H9 (cell line): ENCODE measurements at regions not wholly inside any gene's neighbourhood (a gene's known extent, or its start where the extent isn't known, plus 50 kb on each side); places are given as distances from the start of the nearest gene placed in this dataset.

ENCODE experiments used
- DNase-seq: peaks from one replicate; pipeline ENCODE4 v3.0.0-alpha.2; 2017
- H2AFZ ChIP-seq: one replicate; pipeline ENCODE4 v1.6.1; 2013; ENCODE audit warnings: mild to moderate bottlenecking, low read length, control low read depth, moderate library complexity
- H2AK5ac ChIP-seq: 2 replicates; pipeline ENCODE4 v1.6.1; 2013; ENCODE audit warnings: low read length, control low read depth, mixed read lengths; ENCODE audit not compliant: insufficient read length
- H2BK120ac ChIP-seq: one replicate; pipeline ENCODE4 v1.6.1; 2013; ENCODE audit warnings: low read depth, mild to moderate bottlenecking, low read length, control low read depth, inconsistent platforms; ENCODE audit not compliant: poor library complexity, severe bottlenecking
- H2BK12ac ChIP-seq: 2 replicates; pipeline ENCODE4 v1.6.1; 2013; ENCODE audit warnings: low read length, control low read depth, mixed read lengths, low read depth; ENCODE audit not compliant: insufficient read length
- H2BK15ac ChIP-seq: 2 replicates; pipeline ENCODE4 v1.6.1; 2013; ENCODE audit warnings: low read depth, low read length, control low read depth
- H2BK20ac ChIP-seq: one replicate; pipeline ENCODE4 v1.6.1; 2013; ENCODE audit warnings: low read depth, mild to moderate bottlenecking, low read length, control low read depth, inconsistent platforms; ENCODE audit not compliant: poor library complexity, severe bottlenecking
- H2BK5ac ChIP-seq: 2 replicates; pipeline ENCODE4 v1.6.1; 2013; ENCODE audit warnings: low read length, control low read depth, mixed read lengths; ENCODE audit not compliant: insufficient read length
- H3K14ac ChIP-seq: 2 replicates; pipeline ENCODE4 v1.6.1; 2013; ENCODE audit warnings: low read length, control low read depth; ENCODE audit not compliant: insufficient read depth
- H3K18ac ChIP-seq: 2 replicates; pipeline ENCODE4 v1.6.1; 2013; ENCODE audit warnings: low read depth, mild to moderate bottlenecking, mixed read lengths, low read length, control low read depth; ENCODE audit not compliant: insufficient read length
- H3K23ac ChIP-seq: 2 replicates; pipeline ENCODE4 v1.6.1; 2013; ENCODE audit warnings: low read length, control low read depth, mixed read lengths, low read depth; ENCODE audit not compliant: insufficient read length
- H3K23me2 ChIP-seq: 2 replicates; pipeline ENCODE4 v1.6.1; 2013; ENCODE audit warnings: low read depth, mild to moderate bottlenecking, mixed read lengths, low read length, control low read depth; ENCODE audit not compliant: insufficient read length, poor library complexity, severe bottlenecking
- H3K27ac ChIP-seq: 2 replicates; pipeline ENCODE4 v1.5.1; 2013; ENCODE audit warnings: low read length, control low read depth, mixed read lengths, low read depth; ENCODE audit not compliant: insufficient read length
- H3K27me3 ChIP-seq: 2 replicates; pipeline ENCODE4 v1.6.1; 2013; ENCODE audit warnings: low read length, control low read depth, inconsistent platforms; ENCODE audit not compliant: insufficient read depth
- H3K4ac ChIP-seq: 2 replicates; pipeline ENCODE4 v1.6.1; 2013; ENCODE audit warnings: low read depth, mild to moderate bottlenecking, control low read depth, inconsistent platforms, low read length, moderate library complexity
- H3K4me1 ChIP-seq: 2 replicates; pipeline ENCODE4 v1.6.1; 2013; ENCODE audit warnings: low read length, control low read depth, inconsistent platforms; ENCODE audit not compliant: insufficient read depth
- H3K4me2 ChIP-seq: 2 replicates; pipeline ENCODE4 v1.6.1; 2013; ENCODE audit warnings: low read length, control low read depth, mixed read lengths; ENCODE audit not compliant: insufficient read length, insufficient read depth
- H3K56ac ChIP-seq: 2 replicates; pipeline ENCODE4 v1.6.1; 2013; ENCODE audit warnings: low read depth, mild to moderate bottlenecking, mixed read lengths, low read length, control low read depth; ENCODE audit not compliant: insufficient read length
- H3K79me1 ChIP-seq: 2 replicates; pipeline ENCODE4 v1.6.1; 2013; ENCODE audit warnings: low read depth, mild to moderate bottlenecking, moderate library complexity, low read length, control low read depth, inconsistent platforms; ENCODE audit not compliant: insufficient read depth, poor library complexity, severe bottlenecking
- H3K79me2 ChIP-seq: 2 replicates; pipeline ENCODE4 v1.6.1; 2013; ENCODE audit warnings: low read length, control low read depth, inconsistent platforms; ENCODE audit not compliant: insufficient read depth
- H3K9ac ChIP-seq: 2 replicates; pipeline ENCODE4 v1.6.1; 2013; ENCODE audit warnings: low read length, control low read depth, mixed read lengths; ENCODE audit not compliant: insufficient read length; ENCODE audit errors: extremely low read depth
- H3K9me3 ChIP-seq: one replicate; pipeline ENCODE4 v1.6.1; 2013; ENCODE audit warnings: low read depth, low read length, inconsistent platforms; ENCODE audit not compliant: control insufficient read depth
- H3T11ph ChIP-seq: one replicate; pipeline ENCODE4 v1.6.1; 2013; ENCODE audit warnings: mild to moderate bottlenecking, low read length, control low read depth, inconsistent platforms
- H4K20me1 ChIP-seq: one replicate; pipeline ENCODE4 v1.6.1; 2013; ENCODE audit not compliant: control insufficient read depth, insufficient read length, insufficient read depth
- H4K5ac ChIP-seq: 2 replicates; pipeline ENCODE4 v1.6.1; 2013; ENCODE audit warnings: low read depth, mild to moderate bottlenecking, mixed read lengths, low read length, control low read depth; ENCODE audit not compliant: insufficient read length
- H4K8ac ChIP-seq: replicated peaks from 2 replicates; pipeline ENCODE4 v1.6.1; 2013; ENCODE audit warnings: low read length, control low read depth, mixed read lengths, low read depth; ENCODE audit not compliant: insufficient read length
- H4K91ac ChIP-seq: 2 replicates; pipeline ENCODE4 v1.6.1; 2013; ENCODE audit warnings: low read depth, mild to moderate bottlenecking, moderate library complexity, mixed read lengths, low read length, control low read depth; ENCODE audit not compliant: insufficient read length
- H3K27ac Mint-ChIP-seq, 3 experiments: 2 replicates in 2 of 3; 3 replicates in 1 of 3; pipeline ENCODE4 v1.8.0; 2020 to 2021; ENCODE audit warnings: mixed read lengths in 3 of 3, mild to moderate bottlenecking in 1 of 3, moderate library complexity in 1 of 3
- H3K27me3 Mint-ChIP-seq: 2 replicates; pipeline ENCODE4 v1.8.0; 2021; ENCODE audit warnings: low read depth, mild to moderate bottlenecking, moderate library complexity, mixed read lengths
- H3K36me3 Mint-ChIP-seq, 3 experiments: 2 replicates in 2 of 3; 3 replicates in 1 of 3; pipeline ENCODE4 v1.8.0; 2020 to 2021; ENCODE audit warnings: low read depth in 3 of 3, mixed read lengths in 3 of 3; ENCODE audit not compliant: insufficient read depth in 1 of 3
- H3K4me1 Mint-ChIP-seq, 2 experiments: 2 replicates each; pipeline ENCODE4 v1.8.0; 2020; ENCODE audit warnings: mixed read lengths in 2 of 2
- H3K4me3 Mint-ChIP-seq, 2 experiments: 2 replicates in 1 of 2; 3 replicates in 1 of 2; pipeline ENCODE4 v1.8.0; 2020 to 2021; ENCODE audit warnings: mild to moderate bottlenecking in 2 of 2, mixed read lengths in 2 of 2, moderate library complexity in 1 of 2
- H3K9me3 Mint-ChIP-seq, 2 experiments: 2 replicates in 1 of 2; 3 replicates in 1 of 2; pipeline ENCODE4 v1.8.0; 2020; ENCODE audit warnings: mild to moderate bottlenecking in 2 of 2, mixed read lengths in 2 of 2, moderate library complexity in 1 of 2
- CTCF ChIP-seq: fragments of 200-600 bp; sonication (generic); conservative IDR thresholded peaks from 3 replicates; pipeline ENCODE4 v1.8.0; 2021; ENCODE audit warnings: antibody characterized with exemption, mild to moderate bottlenecking
- WGBS: extraction: QIAGEN DNeasy Blood & Tissue Kit; methylation state at CpG from one replicate; pipeline ENCODE4 v1.1.7; 2013; ENCODE audit warnings: missing lambda C conversion rate, low lambda C conversion rate, mixed read lengths; ENCODE audit not compliant: insufficient read length; ENCODE audit errors: extremely low coverage; 5-methylcytosine and 5-hydroxymethylcytosine counted together

GRCh38 chr9:23555851-23556250 lies 270.2 kb downstream of the ELAVL2 start:
- WGBS, result no CpG with 5 or more reads among the region's 7 CpGs
- Histone ChIP-seq H3K18ac (no peak overlapping the region), H3K23me2 (no peaks in the 10 kb centered on the region), H3K4me2 (no peak overlapping the region), H2BK120ac (no peak overlapping the region), H3K79me1 (no peaks in the 10 kb centered on the region), H3K27ac (no peak overlapping the region), H3K9me3 (no peaks in the 10 kb centered on the region), H2BK12ac (no peak overlapping the region), H4K91ac (no peak overlapping the region), H3K56ac (no peak overlapping the region), H3K79me2 (no peaks in the 10 kb centered on the region), H4K8ac (no peak overlapping the region), H4K5ac (no peak overlapping the region), H2BK15ac (no peak overlapping the region), H2AK5ac (no peak overlapping the region), H2BK20ac (no peak overlapping the region), H2BK5ac (no peak overlapping the region), H3K14ac (no peak overlapping the region), H3K4ac (no peak overlapping the region), H3K4me1 (no peaks in the 10 kb centered on the region), H3K27me3 (no peaks in the 10 kb centered on the region), H4K20me1 (no peaks in the 10 kb centered on the region), H3K23ac (no peak overlapping the region), H3K9ac (no peak overlapping the region), H3T11ph (no peak overlapping the region), H2AFZ (no peak overlapping the region)
- H3K4me1 Mint-ChIP-seq, result peaks cover 19 to 24% of the 10 kb centered on the region in 2 experiments
- peak; percentile 44 for DNase-seq
- H3K4me3 Mint-ChIP-seq, result peak overlapping the region; percentile 4 to 57; a peak in 3 of 5 replicates
- peak overlapping the region in 2 of 3 experiments; percentile 5 to 33; a peak in 3 of 7 replicates for H3K27ac Mint-ChIP-seq
- no peaks in the 10 kb centered on the region for H3K27me3 Mint-ChIP-seq
- H3K36me3 Mint-ChIP-seq, result peaks cover 0 to 4% (median 4%) of the 10 kb centered on the region in 3 experiments; a peak in 4 of 7 replicates
- TF ChIP-seq CTCF, result no peak
- H3K9me3 Mint-ChIP-seq, result peaks cover 0 to 4% of the 10 kb centered on the region in 2 experiments; a peak in 2 of 5 replicates
